Globus pallidus (tissue), 1 donor: ENCODE measurements at regions not wholly inside any gene's neighbourhood (a gene's known extent, or its start where the extent isn't known, plus 50 kb on each side); places are given as distances from the start of the nearest gene placed in this dataset.
"Not testable (repeated sequence)": the region's sequence is repeated elsewhere in the genome, so short reads cannot be mapped to it uniquely, and the experiment has no call there.

ENCODE experiments used
- DNase-seq: peaks from one replicate; pipeline ENCODE4 v3.0.0-alpha.2; 2015; ENCODE audit warnings: low spot score

GRCh38 chr7:119594956-119595355 is 678.0 kb upstream of the KCND2 start:
- DNase-seq: no peak

- no peak for DNase-seq
These were observed 676.3 kb upstream of the KCND2 start for GRCh38 chr7:119596651-119597050.

- DNase-seq: no peak
These were observed 666.7 kb upstream of the KCND2 start for GRCh38 chr7:119606297-119606696.

- no peak for DNase-seq
These were observed 652.2 kb upstream of the KCND2 start for GRCh38 chr7:119620769-119621168.

- no peak for DNase-seq
These were observed 649.5 kb upstream of the KCND2 start for GRCh38 chr7:119623427-119623826.

GRCh38 chr7:119630406-119630969 is 642.5 kb upstream of the KCND2 start:
- DNase-seq: no peak

- DNase-seq: not testable (repeated sequence)
These were observed 639.2 kb upstream of the KCND2 start for GRCh38 chr7:119633812-119634211.

GRCh38 chr7:119640326-119640725 is 632.6 kb upstream of the KCND2 start:
- DNase-seq: no peak

- no peak for DNase-seq
These were observed 632.1 kb upstream of the KCND2 start for GRCh38 chr7:119640861-119641260.

GRCh38 chr7:119643558-119643957 is 629.4 kb upstream of the KCND2 start:
- DNase-seq: no peak

- no peak for DNase-seq
These were observed 625.7 kb upstream of the KCND2 start for GRCh38 chr7:119647286-119647685.

- not testable (repeated sequence) for DNase-seq
These were observed 624.2 kb upstream of the KCND2 start for GRCh38 chr7:119648752-119649151.

GRCh38 chr7:119660080-119660479 is 612.9 kb upstream of the KCND2 start:
- DNase-seq: no peak

- DNase-seq: no peak
These were observed 608.4 kb upstream of the KCND2 start for GRCh38 chr7:119664601-119665000.

GRCh38 chr7:119665796-119666195 is 607.2 kb upstream of the KCND2 start:
- DNase-seq: no peak

GRCh38 chr7:119681336-119681735 is 591.6 kb upstream of the KCND2 start:
- no peak for DNase-seq

GRCh38 chr7:119684763-119685162 is 588.2 kb upstream of the KCND2 start:
- no peak for DNase-seq

- DNase-seq: no peak
These were observed 587.1 kb upstream of the KCND2 start for GRCh38 chr7:119685906-119686305.

GRCh38 chr7:119688831-119689230 is 584.1 kb upstream of the KCND2 start:
- DNase-seq: no peak

- no peak for DNase-seq
These were observed 580.4 kb upstream of the KCND2 start for GRCh38 chr7:119692541-119692940.

GRCh38 chr7:119694506-119694905 is 578.5 kb upstream of the KCND2 start:
- DNase-seq: no peak

GRCh38 chr7:119696336-119696735 is 576.6 kb upstream of the KCND2 start:
- no peak for DNase-seq

- DNase-seq: no peak
These were observed 569.1 kb upstream of the KCND2 start for GRCh38 chr7:119703895-119704294.

- DNase-seq: no peak
These were observed 566.4 kb upstream of the KCND2 start for GRCh38 chr7:119706608-119707007.

- no peak for DNase-seq
These were observed 564.1 kb upstream of the KCND2 start for GRCh38 chr7:119708891-119709290.
